Adrenal gland (tissue), 5 donors: ENCODE measurements at regions not wholly inside any gene's neighbourhood (a gene's known extent, or its start where the extent isn't known, plus 50 kb on each side); places are given as distances from the start of the nearest gene placed in this dataset.

Experiments used
- CTCF ChIP-seq, 6 experiments: fragments of 450-650 bp in 4 of 6; fragments of 200-600 bp in 2 of 6; sonication (generic) in 1 of 6; IDR thresholded peaks; 1 replicate in 5 of 6; 2 replicates in 1 of 6; pipeline versions ENCODE4 v1.5.1 to v1.8.0; 2016 to 2021; ENCODE audit warnings: antibody characterized with exemption in 6 of 6, mild to moderate bottlenecking in 2 of 6, moderate library complexity in 1 of 6
- POLR2A ChIP-seq, 2 donors: fragments of 450-650 bp; IDR thresholded peaks; one replicate each; pipeline ENCODE4 v1.6.1; 2017; ENCODE audit warnings: antibody characterized with exemption in 2 of 2, mild to moderate bottlenecking in 2 of 2, moderate library complexity in 1 of 2
- donor health status: DM: no; HTN: no; CAD: no.

- TF ChIP-seq POLR2A (IDR thresholded peaks at IDR 0.05) (no peak), CTCF (IDR thresholded peaks at IDR 0.05) (no peak)
Measured at GRCh38 chr13:53411463-53411862, 382.9 kb downstream of the OLFM4 start.
